ENCODE measurements at regions not wholly inside any gene's neighbourhood (a gene's known extent, or its start where the extent isn't known, plus 50 kb on each side); places are given as distances from the start of the nearest gene placed in this dataset.

GRCh38 chr15:93266291-93266690, 177.3 kb upstream of the RGMA start:
- no peak overlapping the region for H3K27ac Mint-ChIP-seq
- ATAC-seq (no peak), DNase-seq (ENCODE audit: low spot score in 2 of 2) (no peak)
- H3K4me3 Mint-ChIP-seq: no peak overlapping the region
- no peaks in the 10 kb centered on the region for H3K36me3 Mint-ChIP-seq
- no peaks in the 10 kb centered on the region for H3K9me3 Mint-ChIP-seq
- H3K4me1 Mint-ChIP-seq: peaks cover 6% of the 10 kb centered on the region

DNA sequence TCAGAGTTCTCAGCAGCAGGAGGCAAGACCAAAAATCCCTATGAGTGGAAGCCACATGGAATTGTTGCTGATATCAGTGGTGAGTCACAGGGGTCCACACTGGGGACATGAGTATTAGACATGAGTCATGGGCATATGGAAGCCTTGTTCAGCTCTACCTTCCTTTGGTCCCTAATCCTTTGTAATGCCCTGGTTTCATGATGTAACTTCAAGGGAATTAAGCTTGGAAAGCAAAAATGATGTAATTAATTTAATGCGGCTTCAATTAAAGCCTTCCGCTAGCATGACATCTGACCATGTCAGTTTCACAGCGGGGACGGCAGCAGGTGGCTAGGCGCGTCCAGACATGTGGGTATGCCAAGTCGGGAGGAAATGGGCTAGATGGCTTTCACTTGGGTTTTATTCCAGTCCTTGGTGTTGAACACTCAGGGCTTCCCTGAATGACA, 176.1 kb upstream of the RGMA start:
- Mint-ChIP-seq H3K27ac (no peak overlapping the region), H3K36me3 (no peaks in the 10 kb centered on the region), H3K4me3 (no peak overlapping the region), H3K9me3 (no peaks in the 10 kb centered on the region), H3K4me1 (peaks cover 6% of the 10 kb centered on the region)
- no peak for DNase-seq (ENCODE audit: low spot score in 2 of 2)
- no peak for ATAC-seq

GRCh38 chr15:93261845-93262244, 172.8 kb upstream of the RGMA start:
- ATAC-seq: no peak
- Mint-ChIP-seq H3K4me1 (peaks cover 6% of the 10 kb centered on the region), H3K36me3 (no peaks in the 10 kb centered on the region), H3K9me3 (no peaks in the 10 kb centered on the region), H3K27ac (no peak overlapping the region), H3K4me3 (no peak overlapping the region)
- DNase-seq (ENCODE audit: low spot score in 2 of 2): no peak

DNA sequence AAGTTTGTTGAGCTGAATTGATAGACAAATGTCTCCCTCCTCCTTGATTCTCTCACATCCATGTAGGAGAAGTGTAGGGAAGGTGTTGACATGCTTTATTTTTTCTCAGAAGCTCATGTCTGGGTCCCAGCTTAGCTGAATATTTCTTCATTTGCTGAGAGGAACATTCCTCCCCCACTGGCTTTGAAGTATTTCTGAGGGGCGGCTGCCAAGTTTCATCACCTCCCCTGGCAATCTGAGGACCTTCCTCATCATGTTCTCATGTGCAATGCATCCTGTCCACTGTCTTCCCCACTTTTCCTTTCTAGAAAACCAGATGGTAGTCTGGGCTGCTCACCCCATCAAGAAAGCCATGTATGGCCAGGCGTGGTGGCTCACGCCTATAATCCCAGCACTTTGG, 168.9 kb upstream of the RGMA start:
- Mint-ChIP-seq H3K27ac (no peak overlapping the region), H3K36me3 (no peaks in the 10 kb centered on the region), H3K4me3 (no peak overlapping the region), H3K9me3 (no peaks in the 10 kb centered on the region), H3K4me1 (peaks cover 6% of the 10 kb centered on the region)
- DNase-seq (ENCODE audit: low spot score in 2 of 2) (no peak), ATAC-seq (no peak)

DNA sequence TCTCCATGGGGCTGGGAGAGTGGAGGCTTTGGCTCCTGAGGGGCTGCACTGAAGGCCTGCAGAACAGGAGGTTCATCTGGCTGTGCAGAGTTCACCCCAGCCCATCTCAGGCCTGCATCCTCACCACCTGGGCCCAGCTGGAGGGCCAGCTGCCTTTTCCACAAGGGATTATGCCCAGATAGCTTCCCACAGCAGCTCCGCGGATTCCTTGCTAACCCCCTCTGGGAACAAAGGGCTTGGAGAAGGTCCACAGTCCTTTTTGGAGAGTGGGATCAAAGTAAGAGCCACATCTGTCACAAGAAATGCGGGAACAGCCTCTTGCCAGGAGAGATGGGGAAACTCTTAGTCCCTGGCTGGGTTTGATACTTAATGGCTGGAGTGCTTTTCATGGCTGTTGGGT, 164.7 kb upstream of the RGMA start:
- Mint-ChIP-seq H3K36me3 (no peaks in the 10 kb centered on the region), H3K4me1 (peaks cover 2% of the 10 kb centered on the region), H3K4me3 (no peak overlapping the region), H3K9me3 (no peaks in the 10 kb centered on the region), H3K27ac (no peak overlapping the region)
- DNase-seq (ENCODE audit: low spot score in 2 of 2): no peak
- no peak for ATAC-seq

GRCh38 chr15:93252780-93253179, 163.8 kb upstream of the RGMA start:
- Mint-ChIP-seq H3K9me3 (no peaks in the 10 kb centered on the region), H3K36me3 (no peaks in the 10 kb centered on the region), H3K27ac (no peak overlapping the region), H3K4me3 (no peak overlapping the region), H3K4me1 (no peaks in the 10 kb centered on the region)
- ATAC-seq: no peak
- DNase-seq (ENCODE audit: low spot score in 2 of 2): no peak

DNA sequence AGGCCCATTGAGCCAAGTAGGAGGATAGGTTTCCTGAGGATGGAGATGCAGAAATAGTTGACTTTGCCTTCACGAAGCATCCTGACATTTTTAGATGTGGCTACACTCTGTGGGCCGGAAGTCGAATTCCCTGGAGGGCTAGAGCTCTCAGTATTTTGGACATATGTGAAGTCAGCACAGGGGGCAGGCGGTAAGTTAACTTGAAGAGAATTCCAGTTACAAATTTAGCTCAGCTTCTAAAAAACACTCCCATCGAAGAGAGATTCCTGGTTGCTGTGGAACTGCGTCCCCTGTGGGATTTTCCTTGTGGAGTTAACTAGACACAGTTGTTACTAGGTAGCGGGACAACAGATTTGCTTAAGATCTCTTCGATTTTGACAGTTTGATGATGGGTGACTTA, 161.9 kb upstream of the RGMA start:
- ATAC-seq: no peak
- no peak overlapping the region for H3K4me3 Mint-ChIP-seq
- no peak overlapping the region for H3K27ac Mint-ChIP-seq
- no peaks in the 10 kb centered on the region for H3K4me1 Mint-ChIP-seq
- no peaks in the 10 kb centered on the region for H3K9me3 Mint-ChIP-seq
- no peaks in the 10 kb centered on the region for H3K36me3 Mint-ChIP-seq
- no peak for DNase-seq (ENCODE audit: low spot score in 2 of 2)

- ATAC-seq (no peak), DNase-seq (ENCODE audit: low spot score in 2 of 2) (no peak)
- Mint-ChIP-seq H3K9me3 (no peaks in the 10 kb centered on the region), H3K4me1 (no peaks in the 10 kb centered on the region), H3K27ac (no peak overlapping the region), H3K36me3 (no peaks in the 10 kb centered on the region), H3K4me3 (no peak overlapping the region)
These were observed 161.2 kb upstream of the RGMA start for GRCh38 chr15:93250209-93250608.

- Mint-ChIP-seq H3K9me3 (no peaks in the 10 kb centered on the region), H3K27ac (no peak overlapping the region), H3K4me1 (no peaks in the 10 kb centered on the region), H3K36me3 (no peaks in the 10 kb centered on the region), H3K4me3 (no peak overlapping the region)
- DNase-seq (ENCODE audit: low spot score in 2 of 2) (no peak), ATAC-seq (no peak)
These were observed 160.6 kb upstream of the RGMA start for GRCh38 chr15:93249623-93250022.

DNA sequence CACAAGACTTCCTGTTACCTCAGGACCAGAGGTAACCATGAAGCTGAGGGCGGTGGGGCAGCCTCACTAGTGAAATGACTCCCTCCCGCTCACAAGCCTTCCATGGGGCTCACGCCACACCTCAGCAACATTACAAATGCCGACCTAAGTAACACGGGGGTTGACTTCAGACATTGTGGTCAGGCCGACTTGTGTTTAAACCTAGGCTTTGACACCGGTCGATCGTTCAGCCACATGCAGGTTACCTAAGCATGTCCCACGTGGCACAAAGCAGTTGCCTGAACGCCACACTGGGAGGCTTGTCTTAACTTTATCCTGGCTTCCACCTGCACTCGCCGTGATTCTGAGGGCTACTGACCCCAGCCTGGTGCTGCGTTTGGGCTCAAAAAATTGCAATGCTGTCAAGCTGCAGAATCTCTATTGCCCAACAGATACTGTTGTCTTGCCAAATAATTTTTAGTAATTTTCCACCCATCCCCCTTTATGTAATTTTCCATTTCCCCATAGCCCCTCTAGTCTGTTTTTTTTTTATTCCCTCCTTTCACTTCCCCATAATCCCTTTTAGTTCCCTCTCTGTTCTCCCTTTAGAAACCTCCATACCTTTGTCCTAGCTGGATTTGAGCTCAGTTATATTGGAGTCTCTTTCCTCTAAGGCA, 158.6 kb upstream of the RGMA start:
- Mint-ChIP-seq H3K36me3 (no peaks in the 10 kb centered on the region), H3K9me3 (no peaks in the 10 kb centered on the region), H3K27ac (no peak overlapping the region), H3K4me3 (no peak overlapping the region), H3K4me1 (no peaks in the 10 kb centered on the region)
- ATAC-seq (peak; percentile 68), DNase-seq (ENCODE audit: low spot score in 2 of 2) (no peak)

- ATAC-seq: no peak
- Mint-ChIP-seq H3K4me3 (no peak overlapping the region), H3K36me3 (no peaks in the 10 kb centered on the region), H3K27ac (no peak overlapping the region), H3K4me1 (no peaks in the 10 kb centered on the region), H3K9me3 (no peaks in the 10 kb centered on the region)
- no peak for DNase-seq (ENCODE audit: low spot score in 2 of 2)
These were observed 157.5 kb upstream of the RGMA start for GRCh38 chr15:93246266-93247242.

DNA sequence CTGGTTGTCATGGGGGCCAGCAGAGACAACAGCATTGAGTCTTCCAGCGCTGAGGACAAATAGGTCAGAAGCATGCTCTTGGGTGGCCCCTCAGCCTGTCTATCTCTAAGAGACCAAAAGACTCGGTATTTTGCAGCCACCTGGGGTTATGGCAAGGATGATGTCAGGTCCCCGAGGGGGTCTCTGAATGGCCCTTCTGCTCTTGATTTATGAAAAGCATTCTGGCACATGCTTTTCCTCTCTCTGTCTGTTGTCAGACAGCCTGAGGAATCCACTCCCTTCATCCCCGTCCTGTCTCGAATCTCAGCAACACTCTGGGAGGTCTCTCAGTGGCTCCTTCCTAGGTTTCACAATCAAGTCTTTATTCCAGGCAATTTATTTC, 156.6 kb upstream of the RGMA start:
- DNase-seq (ENCODE audit: low spot score in 2 of 2): no peak
- Mint-ChIP-seq H3K4me3 (no peak overlapping the region), H3K4me1 (no peaks in the 10 kb centered on the region), H3K27ac (no peak overlapping the region), H3K9me3 (no peaks in the 10 kb centered on the region), H3K36me3 (no peaks in the 10 kb centered on the region)
- ATAC-seq: no peak

DNA sequence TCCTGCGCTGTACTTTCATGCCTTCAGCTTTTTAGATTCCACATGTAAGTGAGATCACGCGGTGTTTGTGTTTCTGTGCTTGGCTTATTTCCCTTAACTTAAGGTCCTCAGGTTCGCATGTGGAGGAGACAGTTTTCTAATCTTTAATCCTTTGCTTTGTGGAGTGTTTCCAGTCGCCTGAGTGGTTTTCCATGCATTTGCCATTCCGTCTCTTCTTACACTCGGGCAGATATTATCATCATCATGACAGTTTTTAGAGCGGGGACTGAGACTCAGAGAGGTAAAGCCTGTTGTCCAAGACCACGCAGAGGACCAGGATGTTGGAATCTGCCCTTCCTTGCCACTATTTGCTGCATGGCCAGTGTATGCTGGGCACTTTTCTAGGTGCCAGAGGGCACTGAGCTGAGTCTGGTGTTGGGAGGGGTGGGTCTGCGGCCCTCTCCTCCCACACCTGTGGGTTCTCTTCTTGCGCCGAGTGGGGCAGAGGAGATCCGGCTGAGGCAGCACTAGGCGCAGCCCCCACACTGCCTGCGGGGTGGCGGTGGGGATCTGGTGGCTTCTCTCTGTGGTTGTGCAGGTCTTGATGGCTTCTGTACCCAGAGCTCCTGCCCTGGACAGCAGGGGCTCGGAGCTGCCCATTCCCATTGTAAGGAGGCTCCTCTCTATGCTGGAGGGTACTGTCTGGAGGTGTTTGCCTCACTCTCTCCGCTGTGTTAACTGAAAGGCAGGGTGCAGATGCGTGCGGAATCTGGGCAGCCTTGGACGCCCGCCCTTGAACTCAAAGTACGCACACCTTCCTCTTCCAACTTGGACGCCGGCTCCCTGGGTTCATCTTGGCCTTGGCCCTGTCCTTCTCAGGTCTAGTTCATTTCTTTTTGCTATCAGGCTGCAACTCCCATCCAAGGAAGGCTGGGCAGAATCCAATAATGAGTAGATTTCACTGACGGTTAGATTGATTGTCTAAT, 156.0 kb upstream of the RGMA start:
- peak; percentile 13 for ATAC-seq
- H3K9me3 Mint-ChIP-seq: no peaks in the 10 kb centered on the region

DNA sequence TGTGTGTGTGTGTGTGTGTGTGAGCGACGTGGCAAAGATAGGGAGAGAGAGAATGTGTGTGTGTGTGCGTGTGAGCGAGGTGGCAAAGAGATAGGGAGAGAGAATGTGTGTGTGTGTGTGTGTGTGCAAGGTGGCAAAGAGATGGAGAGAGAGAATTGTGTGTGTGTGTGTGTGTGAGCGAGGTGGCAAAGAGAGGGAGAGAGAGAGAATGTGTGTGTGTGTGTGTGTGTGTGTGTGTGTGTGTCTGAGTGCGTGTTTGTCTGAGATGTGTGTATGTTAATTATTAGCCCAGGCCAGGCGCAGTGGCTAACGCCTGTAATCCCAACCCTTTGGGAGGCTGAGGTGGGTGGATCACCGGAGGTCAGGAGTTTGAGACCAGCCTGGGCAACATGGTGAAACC, 154.6 kb upstream of the RGMA start:
- no peak for DNase-seq (ENCODE audit: low spot score in 2 of 2)
- no peaks in the 10 kb centered on the region for H3K9me3 Mint-ChIP-seq
- no peaks in the 10 kb centered on the region for H3K36me3 Mint-ChIP-seq
- H3K4me3 Mint-ChIP-seq: no peak overlapping the region
- ATAC-seq: no peak
- no peak overlapping the region for H3K27ac Mint-ChIP-seq
- H3K4me1 Mint-ChIP-seq: no peaks in the 10 kb centered on the region

More for the DNA sequence above, 156.0 kb upstream of the RGMA start:
- Mint-ChIP-seq H3K27ac (no peak overlapping the region), H3K4me3 (no peak overlapping the region), H3K4me1 (no peaks in the 10 kb centered on the region), H3K36me3 (no peaks in the 10 kb centered on the region)
- no peak for DNase-seq (ENCODE audit: low spot score in 2 of 2)

Data from stimulated activated effector memory CD8-positive, alpha-beta T cell treated with anti-CD3 and anti-CD28 coated beads, Interleukin-12 subunit alpha, Interleukin-12 subunit beta, amount 100 ng/mL, for 72 hours (primary cell).